Right cardiac atrium (tissue), 5 donors: ENCODE measurements at regions not wholly inside any gene's neighbourhood (a gene's known extent, or its start where the extent isn't known, plus 50 kb on each side); places are given as distances from the start of the nearest gene placed in this dataset.

Experiments
- ATAC-seq, 2 donors: fragments of 200-7000 bp; cut with Tn5 transposase; one replicate each; pipeline versions ENCODE4 v1.8.0 to v1.9.1; 2020; ENCODE audit warnings: moderate library complexity in 2 of 2, mild to moderate bottlenecking in 1 of 2
- DNase-seq, 3 donors: peaks; one replicate each; pipeline ENCODE4 v3.0.0-alpha.2; 2020
- H3K27ac ChIP-seq: one replicate; pipeline ENCODE4 v1.5.1; 2013; ENCODE audit warnings: mild to moderate bottlenecking, low read length, control low read depth, moderate library complexity
- H3K27me3 ChIP-seq: one replicate; pipeline ENCODE4 v1.6.1; 2013; ENCODE audit not compliant: control insufficient read depth, insufficient read depth
- H3K4me1 ChIP-seq: one replicate; pipeline ENCODE4 v1.6.1; 2013; ENCODE audit warnings: low read length; ENCODE audit not compliant: control insufficient read depth, insufficient read depth
- H3K4me3 ChIP-seq: one replicate; pipeline ENCODE4 v1.5.1; 2013; ENCODE audit warnings: low read length, control low read depth
- H3K9me3 ChIP-seq: one replicate; pipeline ENCODE4 v1.6.1; 2013; ENCODE audit warnings: low read length; ENCODE audit not compliant: control insufficient read depth
- WGBS: extraction: QIAGEN DNeasy Blood & Tissue Kit; methylation state at CpG from one replicate; pipeline ENCODE4 v1.1.7; 2013; 5-methylcytosine and 5-hydroxymethylcytosine counted together
- intact Hi-C, 4 donors: fragments of 100-400 bp; cut with DNase I; formaldehyde crosslinking; loops; one replicate each; pipeline versions ENCODE4 v1.11.0 to v1.14.0; 2022 to 2023
- donor health status: healthy with polysubstance abuse.
- donor health status: DM: no; HTN: yes; CAD: no.
- donor health status: DM: no; HTN: no; CAD: no.
- donor health status: DM: no; HTN: yes; CAD: no; lungs with severe emphysema.
- donor health status: DM: yes; HTN: yes; CAD: no.

GRCh38 chr6:14701946-14702345 lies 543.9 kb upstream of the JARID2 start:
- DNase-seq (no peak), ATAC-seq (no peak)
- intact Hi-C loops = no loop called here
- H3K27me3 ChIP-seq = no peaks in the 10 kb centered on the region
- peaks cover 8% of the 10 kb centered on the region for H3K4me1 ChIP-seq
- H3K27ac ChIP-seq = no peak overlapping the region
- no peaks in the 10 kb centered on the region for H3K9me3 ChIP-seq
- 86% methylated on average over 4 of the region's 4 CpGs for WGBS
- no peak overlapping the region for H3K4me3 ChIP-seq

GRCh38 chr6:14702678-14703077 lies 543.2 kb upstream of the JARID2 start:
- H3K27me3 ChIP-seq = no peaks in the 10 kb centered on the region
- H3K27ac ChIP-seq = no peak overlapping the region
- DNase-seq (no peak), ATAC-seq (no peak)
- no peaks in the 10 kb centered on the region for H3K9me3 ChIP-seq
- WGBS = 91% methylated on average over 5 of the region's 5 CpGs
- no peak overlapping the region for H3K4me3 ChIP-seq
- H3K4me1 ChIP-seq = peaks cover 8% of the 10 kb centered on the region
- intact Hi-C loops = no loop called here

- DNase-seq = no peak
- Histone ChIP-seq H3K27me3 (no peaks in the 10 kb centered on the region), H3K27ac (no peak overlapping the region), H3K4me1 (peaks cover 8% of the 10 kb centered on the region), H3K9me3 (no peaks in the 10 kb centered on the region), H3K4me3 (no peak overlapping the region)
- intact Hi-C loops = no loop called here
- 89% methylated on average over 5 of the region's 5 CpGs for WGBS
- ATAC-seq = no peak
These were observed 542.3 kb upstream of the JARID2 start for GRCh38 chr6:14703586-14703985.

- WGBS = 87% methylated on average over 10 of the region's 10 CpGs
- Histone ChIP-seq H3K4me3 (no peak overlapping the region), H3K27me3 (no peaks in the 10 kb centered on the region), H3K27ac (no peak overlapping the region), H3K9me3 (no peaks in the 10 kb centered on the region), H3K4me1 (peaks cover 8% of the 10 kb centered on the region)
- DNase-seq = no peak
- intact Hi-C loops = no loop called here
- no peak for ATAC-seq
These were observed 541.2 kb upstream of the JARID2 start for GRCh38 chr6:14704383-14705271.

- ATAC-seq (peak; percentile 41 to 61), DNase-seq (no peak)
- 40% methylated on average over 4 of the region's 4 CpGs for WGBS
- Histone ChIP-seq H3K4me3 (no peak overlapping the region), H3K9me3 (no peaks in the 10 kb centered on the region), H3K27me3 (no peaks in the 10 kb centered on the region), H3K4me1 (peaks cover 8% of the 10 kb centered on the region), H3K27ac (peak overlapping the region; percentile 55)
- intact Hi-C loops = no loop called here
These were observed 540.0 kb upstream of the JARID2 start for GRCh38 chr6:14705841-14706377.

- Histone ChIP-seq H3K27ac (peak overlapping the region; percentile 60), H3K4me3 (no peak overlapping the region), H3K9me3 (no peaks in the 10 kb centered on the region), H3K4me1 (peaks cover 8% of the 10 kb centered on the region), H3K27me3 (no peaks in the 10 kb centered on the region)
- DNase-seq (peak; percentile 76 to 82 (median 77)), ATAC-seq (peak; percentile 82 to 94)
- intact Hi-C loops = no loop called here
- WGBS = 38% methylated on average over 12 of the region's 12 CpGs
These were observed 539.4 kb upstream of the JARID2 start for GRCh38 chr6:14706378-14706929.

- intact Hi-C loops = no loop called here
- no peak overlapping the region for H3K27ac ChIP-seq
- no peak for DNase-seq
- H3K4me1 ChIP-seq = peaks cover 8% of the 10 kb centered on the region
- H3K27me3 ChIP-seq = no peaks in the 10 kb centered on the region
- no peaks in the 10 kb centered on the region for H3K9me3 ChIP-seq
- H3K4me3 ChIP-seq = no peak overlapping the region
- ATAC-seq = no peak
These were observed 538.6 kb upstream of the JARID2 start for GRCh38 chr6:14707276-14707675.

GRCh38 chr6:14707971-14708465 lies 537.9 kb upstream of the JARID2 start:
- 96% methylated on average over 2 of the region's 2 CpGs for WGBS

GRCh38 chr6:14709066-14709670 lies 536.7 kb upstream of the JARID2 start:
- no peak overlapping the region for H3K27ac ChIP-seq
- intact Hi-C loops = no loop called here
- peaks cover 15% of the 10 kb centered on the region for H3K4me1 ChIP-seq
- DNase-seq = no peak
- no peak overlapping the region for H3K4me3 ChIP-seq
- ATAC-seq = no peak
- 96% methylated on average over 12 of the region's 12 CpGs for WGBS
- H3K27me3 ChIP-seq = no peaks in the 10 kb centered on the region
- no peaks in the 10 kb centered on the region for H3K9me3 ChIP-seq

More at GRCh38 chr6:14707971-14708465, 537.9 kb upstream of the JARID2 start:
- H3K4me3 ChIP-seq = no peak overlapping the region
- ATAC-seq (no peak), DNase-seq (no peak)
- intact Hi-C loops = no loop called here
- H3K9me3 ChIP-seq = no peaks in the 10 kb centered on the region
- no peak overlapping the region for H3K27ac ChIP-seq
- no peaks in the 10 kb centered on the region for H3K27me3 ChIP-seq
- peaks cover 10% of the 10 kb centered on the region for H3K4me1 ChIP-seq

- H3K27ac ChIP-seq = no peak overlapping the region
- peaks cover 11% of the 10 kb centered on the region for H3K4me1 ChIP-seq
- H3K4me3 ChIP-seq = no peak overlapping the region
- no peaks in the 10 kb centered on the region for H3K9me3 ChIP-seq
- no peak for DNase-seq
- WGBS = 97% methylated on average over 4 of the region's 4 CpGs
- intact Hi-C loops = loop anchor here in 1 of 4 donors (10.0 kb wide), 1 partner anchor 495 kb away; no protein-coding TSS in a partner anchor
- H3K27me3 ChIP-seq = no peaks in the 10 kb centered on the region
- no peak for ATAC-seq
These were observed 536.0 kb upstream of the JARID2 start for GRCh38 chr6:14709900-14710299.

GRCh38 chr6:14710421-14710820 lies 535.4 kb upstream of the JARID2 start:
- DNase-seq (no peak), ATAC-seq (no peak)
- H3K4me3 ChIP-seq = no peak overlapping the region
- intact Hi-C loops = loop anchor here in 1 of 4 donors (10.0 kb wide), 1 partner anchor 496 kb away; no protein-coding TSS in a partner anchor
- H3K9me3 ChIP-seq = no peaks in the 10 kb centered on the region
- peaks cover 11% of the 10 kb centered on the region for H3K4me1 ChIP-seq
- H3K27me3 ChIP-seq = no peaks in the 10 kb centered on the region
- H3K27ac ChIP-seq = no peak overlapping the region
- WGBS = 97% methylated on average over 5 of the region's 5 CpGs
